Caco-2 (cell line): ENCODE measurements at regions not wholly inside any gene's neighbourhood (a gene's known extent, or its start where the extent isn't known, plus 50 kb on each side); places are given as distances from the start of the nearest gene placed in this dataset.

Source experiments
- BruUV-seq: library from RNA; stranded (reverse); fragments of 400-500 nt; replicated peaks from 2 replicates; lab custom pipeline; 2021; lab: Mats Ljungman, UMichigan
- CTCF ChIA-PET: fragments of 300-600 bp; sonication (Branson Sonifier 250); formaldehyde crosslinking; loops from one replicate; lab custom pipeline; 2022; ENCODE audit warnings: antibody characterized with exemption; lab: Charles Lee
- POLR2A ChIA-PET: fragments of 300-600 bp; sonication (Branson Sonifier 250); formaldehyde crosslinking; loops from one replicate; lab custom pipeline; 2022; ENCODE audit warnings: antibody characterized with exemption; lab: Charles Lee
- DNase-seq, 2 experiments: peaks; one replicate each; pipeline versions ENCODE4 v3.0.0 to v3.0.0-alpha.2; 2020 to 2022
- H3K27me3 ChIP-seq: replicated peaks from 2 replicates; pipeline ENCODE4 v1.6.0; 2011; ENCODE audit warnings: low read length; ENCODE audit not compliant: control insufficient read depth, insufficient read depth
- H3K36me3 ChIP-seq: 2 replicates; pipeline ENCODE4 v1.5.1; 2011; ENCODE audit warnings: low read length; ENCODE audit not compliant: control insufficient read depth, insufficient read depth
- H3K4me1 ChIP-seq: fragments of 250-450 bp; sonication (Bioruptor Pico); 2 replicates; pipeline ENCODE4 v1.5.1; 2020; ENCODE audit warnings: mild to moderate bottlenecking
- H3K4me3 ChIP-seq: 2 replicates; pipeline ENCODE4 v1.5.1; 2011; ENCODE audit warnings: low read depth, mild to moderate bottlenecking, control low read depth, low read length
- H3K9me3 ChIP-seq: fragments of 250-450 bp; sonication (Bioruptor Pico); 2 replicates; pipeline ENCODE4 v1.5.1; 2020; ENCODE audit warnings: mild to moderate bottlenecking, moderate library complexity
- H3K27ac Mint-ChIP-seq: one replicate; pipeline ENCODE4 v1.8.0; 2022; ENCODE audit warnings: mixed read lengths; ENCODE audit not compliant: unreplicated experiment
- H3K27me3 Mint-ChIP-seq: one replicate; pipeline ENCODE4 v1.8.0; 2022; ENCODE audit warnings: mixed read lengths; ENCODE audit not compliant: insufficient read depth, unreplicated experiment
- H3K36me3 Mint-ChIP-seq: one replicate; pipeline ENCODE4 v1.8.0; 2022; ENCODE audit warnings: mild to moderate bottlenecking, mixed read lengths; ENCODE audit not compliant: insufficient read depth, unreplicated experiment
- H3K4me1 Mint-ChIP-seq: one replicate; pipeline ENCODE4 v1.8.0; 2022; ENCODE audit warnings: low read depth, mixed read lengths; ENCODE audit not compliant: unreplicated experiment
- H3K4me3 Mint-ChIP-seq: one replicate; pipeline ENCODE4 v1.8.0; 2022; ENCODE audit warnings: mild to moderate bottlenecking, moderate library complexity, mixed read lengths; ENCODE audit not compliant: unreplicated experiment
- H3K9me3 Mint-ChIP-seq: one replicate; pipeline ENCODE4 v1.8.0; 2022; ENCODE audit warnings: mixed read lengths; ENCODE audit not compliant: unreplicated experiment
- intact Hi-C: fragments of 100-400 bp; cut with micrococcal nuclease; formaldehyde crosslinking; loops from one replicate; pipeline ENCODE4 v1.10.0; 2022; ENCODE audit not compliant: unreplicated experiment
- TF ChIP-seq, protein P1 (sequence below), 2 experiments: fragments of 200-600 bp in 1 of 2; IDR thresholded peaks; 1 replicate in 1 of 2; 2 replicates in 1 of 2; pipeline versions ENCODE4 v1.5.1 to v1.8.0; 2011 to 2022; ENCODE audit warnings: antibody characterized with exemption in 1 of 2, control low read depth in 1 of 2, inconsistent platforms in 1 of 2, low read depth in 1 of 2, low read length in 1 of 2, mild to moderate bottlenecking in 1 of 2, moderate library complexity in 1 of 2; ENCODE audit not compliant: insufficient read depth in 1 of 2, severe bottlenecking in 1 of 2, unreplicated experiment in 1 of 2

GRCh38 chr1:96400089-96400488, 321.5 kb upstream of the PTBP2 start:
- intact Hi-C loops: no loop called here
- TF ChIP-seq, protein P1, sequence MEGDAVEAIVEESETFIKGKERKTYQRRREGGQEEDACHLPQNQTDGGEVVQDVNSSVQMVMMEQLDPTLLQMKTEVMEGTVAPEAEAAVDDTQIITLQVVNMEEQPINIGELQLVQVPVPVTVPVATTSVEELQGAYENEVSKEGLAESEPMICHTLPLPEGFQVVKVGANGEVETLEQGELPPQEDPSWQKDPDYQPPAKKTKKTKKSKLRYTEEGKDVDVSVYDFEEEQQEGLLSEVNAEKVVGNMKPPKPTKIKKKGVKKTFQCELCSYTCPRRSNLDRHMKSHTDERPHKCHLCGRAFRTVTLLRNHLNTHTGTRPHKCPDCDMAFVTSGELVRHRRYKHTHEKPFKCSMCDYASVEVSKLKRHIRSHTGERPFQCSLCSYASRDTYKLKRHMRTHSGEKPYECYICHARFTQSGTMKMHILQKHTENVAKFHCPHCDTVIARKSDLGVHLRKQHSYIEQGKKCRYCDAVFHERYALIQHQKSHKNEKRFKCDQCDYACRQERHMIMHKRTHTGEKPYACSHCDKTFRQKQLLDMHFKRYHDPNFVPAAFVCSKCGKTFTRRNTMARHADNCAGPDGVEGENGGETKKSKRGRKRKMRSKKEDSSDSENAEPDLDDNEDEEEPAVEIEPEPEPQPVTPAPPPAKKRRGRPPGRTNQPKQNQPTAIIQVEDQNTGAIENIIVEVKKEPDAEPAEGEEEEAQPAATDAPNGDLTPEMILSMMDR (IDR thresholded peaks at IDR 0.05; ENCODE audit: insufficient read depth in 1 of 2, low read depth in 1 of 2, low read length in 1 of 2, severe bottlenecking in 1 of 2, unreplicated experiment in 1 of 2): no peak

DNA sequence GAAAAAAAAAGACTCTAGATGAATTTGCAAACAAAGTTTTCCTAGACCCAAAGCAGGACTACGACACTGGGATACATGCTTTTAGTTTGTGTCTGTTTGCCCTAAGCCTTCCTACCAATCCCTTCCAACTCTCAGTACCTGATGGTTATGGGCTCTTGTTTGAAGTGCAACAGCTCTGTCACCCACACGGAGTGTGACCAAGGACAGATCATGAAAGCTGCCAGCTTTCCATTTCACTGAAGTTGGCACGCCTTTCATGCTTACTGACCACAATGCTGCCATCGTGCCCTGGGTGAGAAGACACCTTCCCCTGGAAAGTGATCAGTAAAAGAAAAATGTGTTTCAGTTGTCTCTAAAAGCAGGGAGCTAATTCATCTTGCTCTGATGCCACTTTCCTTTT, 312.5 kb upstream of the PTBP2 start:
- TF ChIP-seq, protein P1 (IDR thresholded peaks at IDR 0.05; ENCODE audit: insufficient read depth in 1 of 2, low read depth in 1 of 2, low read length in 1 of 2, severe bottlenecking in 1 of 2, unreplicated experiment in 1 of 2): no peak

More at GRCh38 chr1:96400089-96400488, 321.5 kb upstream of the PTBP2 start:
- no TSS peak for BruUV-seq
- ChIA-PET POLR2A (no interaction called here), CTCF (no interaction called here)
- Histone ChIP-seq H3K27me3 (no peaks in the 10 kb centered on the region), H3K4me1 (no peaks in the 10 kb centered on the region), H3K4me3 (no peak overlapping the region), H3K9me3 (no peaks in the 10 kb centered on the region), H3K36me3 (no peaks in the 10 kb centered on the region)
- peaks cover 2% of the 10 kb centered on the region for H3K27me3 Mint-ChIP-seq
- no peak for DNase-seq
- no peaks in the 10 kb centered on the region for H3K9me3 Mint-ChIP-seq
- H3K36me3 Mint-ChIP-seq: no peaks in the 10 kb centered on the region
- H3K27ac Mint-ChIP-seq: no peak overlapping the region
- no peaks in the 10 kb centered on the region for H3K4me1 Mint-ChIP-seq
- no peak overlapping the region for H3K4me3 Mint-ChIP-seq

DNA sequence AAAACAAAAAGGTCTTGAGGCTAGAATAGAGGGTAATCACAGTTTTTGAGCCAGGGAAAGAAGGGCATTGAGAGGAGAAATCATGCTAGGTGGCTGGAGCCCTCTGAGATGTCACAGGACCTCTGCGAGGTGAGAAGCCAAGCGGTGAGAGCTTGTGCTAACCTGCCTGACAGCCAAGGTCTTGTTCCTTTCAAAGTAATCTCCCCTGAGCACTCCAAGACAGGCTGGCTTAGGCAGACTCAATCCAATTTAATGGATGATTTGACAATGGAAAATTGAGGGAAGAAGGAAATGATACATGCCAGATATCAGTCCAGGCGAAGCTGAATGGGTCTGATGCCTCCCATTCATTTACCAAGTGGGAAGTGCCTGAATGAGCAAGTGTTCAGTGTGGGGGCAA, 311.9 kb upstream of the PTBP2 start:
- Mint-ChIP-seq H3K27me3 (peaks cover 4% of the 10 kb centered on the region), H3K4me3 (no peak overlapping the region), H3K27ac (no peak overlapping the region), H3K36me3 (no peaks in the 10 kb centered on the region), H3K4me1 (no peaks in the 10 kb centered on the region), H3K9me3 (no peaks in the 10 kb centered on the region)
- DNase-seq: no peak
- no TSS peak for BruUV-seq
- Histone ChIP-seq H3K36me3 (no peaks in the 10 kb centered on the region), H3K4me1 (no peaks in the 10 kb centered on the region), H3K4me3 (no peak overlapping the region), H3K9me3 (no peaks in the 10 kb centered on the region), H3K27me3 (no peaks in the 10 kb centered on the region; the same call in 1 of the 2 replicates)
- ChIA-PET POLR2A (no interaction called here), CTCF (no interaction called here)
- TF ChIP-seq, protein P1 (IDR thresholded peaks at IDR 0.05; ENCODE audit: insufficient read depth in 1 of 2, low read depth in 1 of 2, low read length in 1 of 2, severe bottlenecking in 1 of 2, unreplicated experiment in 1 of 2): no peak
- intact Hi-C loops: no loop called here

More for the DNA sequence above, 312.5 kb upstream of the PTBP2 start:
- DNase-seq: no peak
- Mint-ChIP-seq H3K27ac (no peak overlapping the region), H3K27me3 (peaks cover 4% of the 10 kb centered on the region), H3K4me1 (no peaks in the 10 kb centered on the region), H3K4me3 (no peak overlapping the region), H3K36me3 (no peaks in the 10 kb centered on the region), H3K9me3 (no peaks in the 10 kb centered on the region)
- H3K9me3 ChIP-seq: no peaks in the 10 kb centered on the region
- no TSS peak for BruUV-seq
- intact Hi-C loops: no loop called here
- POLR2A ChIA-PET: no interaction called here
- CTCF ChIA-PET: no interaction called here
- no peak overlapping the region for H3K4me3 ChIP-seq
- H3K4me1 ChIP-seq: no peaks in the 10 kb centered on the region
- no peaks in the 10 kb centered on the region; the same call in 1 of the 2 replicates for H3K27me3 ChIP-seq
- H3K36me3 ChIP-seq: no peaks in the 10 kb centered on the region
